ENCODE measurements at regions not wholly inside any gene's neighbourhood (a gene's known extent, or its start where the extent isn't known, plus 50 kb on each side); places are given as distances from the start of the nearest gene placed in this dataset.
"Not testable (repeated sequence)": the region's sequence is repeated elsewhere in the genome, so short reads cannot be mapped to it uniquely, and the experiment has no call there.

- POLR2A ChIA-PET: no interaction called here
- CTCF ChIA-PET: no interaction called here
- no peak for DNase-seq (ENCODE audit: extremely low spot score)
- TF ChIP-seq FOXA1 (IDR thresholded peaks at IDR 0.05) (no peak), SP1 (IDR thresholded peaks at IDR 0.05) (no peak), ELF4 (IDR thresholded peaks at IDR 0.05) (no peak), BHLHE40 (IDR thresholded peaks at IDR 0.05; ENCODE audit: borderline replicate concordance) (no peak), FOXM1 (IDR thresholded peaks at IDR 0.05; ENCODE audit: borderline replicate concordance) (no peak), FOXK2 (IDR thresholded peaks at IDR 0.05) (no peak), PKNOX1 (IDR thresholded peaks at IDR 0.05) (no peak), HDGF (IDR thresholded peaks at IDR 0.05; ENCODE audit: borderline replicate concordance) (no peak), SUZ12 (IDR thresholded peaks at IDR 0.05) (no peak), CTBP1 (IDR thresholded peaks at IDR 0.05; ENCODE audit: borderline replicate concordance) (no peak), ZNF384 (IDR thresholded peaks at IDR 0.05) (no peak), L3MBTL2 (conservative IDR thresholded peaks at IDR 0.05) (no peak), LEF1 (IDR thresholded peaks at IDR 0.05; ENCODE audit: borderline replicate concordance) (no peak), ARNT (IDR thresholded peaks at IDR 0.05) (no peak), NFRKB (IDR thresholded peaks at IDR 0.05) (no peak)
Observed at GRCh38 chr1:213621077-213621476, 366.7 kb upstream of the PROX1 start.

- no peak for DNase-seq (ENCODE audit: extremely low spot score)
- ChIA-PET POLR2A (no interaction called here), CTCF (no interaction called here)
- TF ChIP-seq SUZ12 (IDR thresholded peaks at IDR 0.05) (no peak), LEF1 (IDR thresholded peaks at IDR 0.05; ENCODE audit: borderline replicate concordance) (no peak), FOXA1 (IDR thresholded peaks at IDR 0.05) (no peak), PKNOX1 (IDR thresholded peaks at IDR 0.05) (no peak)
Observed at GRCh38 chr1:213622365-213623063, 365.3 kb upstream of the PROX1 start.

GRCh38 chr1:213623064-213623581, 364.6 kb upstream of the PROX1 start:
- TF ChIP-seq HDGF (IDR thresholded peaks at IDR 0.05; ENCODE audit: borderline replicate concordance) (no peak), ELF4 (IDR thresholded peaks at IDR 0.05) (no peak), LEF1 (IDR thresholded peaks at IDR 0.05; ENCODE audit: borderline replicate concordance) (no peak), ARNT (IDR thresholded peaks at IDR 0.05) (no peak), ZNF384 (IDR thresholded peaks at IDR 0.05) (no peak)
- no peak for DNase-seq (ENCODE audit: extremely low spot score)
- POLR2A ChIA-PET: no interaction called here
- CTCF ChIA-PET: no interaction called here

- ChIA-PET POLR2A (no interaction called here), CTCF (no interaction called here)
- TF ChIP-seq ARNT (IDR thresholded peaks at IDR 0.05) (no peak), FOXA1 (IDR thresholded peaks at IDR 0.05) (no peak), LEF1 (IDR thresholded peaks at IDR 0.05; ENCODE audit: borderline replicate concordance) (no peak), L3MBTL2 (conservative IDR thresholded peaks at IDR 0.05) (no peak), ELF4 (IDR thresholded peaks at IDR 0.05) (no peak)
- DNase-seq (ENCODE audit: extremely low spot score): no peak
Observed at GRCh38 chr1:213623862-213624261, 363.9 kb upstream of the PROX1 start.

GRCh38 chr1:213636778-213637177, 351.0 kb upstream of the PROX1 start:
- CTCF ChIA-PET; DNase-seq (ENCODE audit: extremely low spot score); POLR2A ChIA-PET: not testable (repeated sequence)

- DNase-seq (ENCODE audit: extremely low spot score): no peak
- ChIA-PET CTCF (no interaction called here), POLR2A (no interaction called here)
- TF ChIP-seq FOXK2 (IDR thresholded peaks at IDR 0.05) (no peak), FOXA1 (IDR thresholded peaks at IDR 0.05) (no peak), ARNT (IDR thresholded peaks at IDR 0.05) (no peak), PKNOX1 (IDR thresholded peaks at IDR 0.05) (no peak), SUZ12 (IDR thresholded peaks at IDR 0.05) (no peak), FOXM1 (IDR thresholded peaks at IDR 0.05; ENCODE audit: borderline replicate concordance) (no peak), TARDBP (IDR thresholded peaks at IDR 0.05) (no peak), ELF4 (IDR thresholded peaks at IDR 0.05) (no peak), CTBP1 (IDR thresholded peaks at IDR 0.05; ENCODE audit: borderline replicate concordance) (no peak), NFRKB (IDR thresholded peaks at IDR 0.05) (no peak), L3MBTL2 (conservative IDR thresholded peaks at IDR 0.05) (no peak), SP1 (IDR thresholded peaks at IDR 0.05) (no peak), LEF1 (IDR thresholded peaks at IDR 0.05; ENCODE audit: borderline replicate concordance) (no peak), ZNF384 (IDR thresholded peaks at IDR 0.05) (no peak), BHLHE40 (IDR thresholded peaks at IDR 0.05; ENCODE audit: borderline replicate concordance) (no peak), HDGF (IDR thresholded peaks at IDR 0.05; ENCODE audit: borderline replicate concordance) (no peak)
Observed at GRCh38 chr1:213641312-213641711, 346.5 kb upstream of the PROX1 start.

- no peak for DNase-seq (ENCODE audit: extremely low spot score)
- ChIA-PET CTCF (no interaction called here), POLR2A (no interaction called here)
- TF ChIP-seq FOXA1 (IDR thresholded peaks at IDR 0.05): no peak
- TF ChIP-seq CTBP1 (IDR thresholded peaks at IDR 0.05; ENCODE audit: borderline replicate concordance): no peak
- TF ChIP-seq PKNOX1 (IDR thresholded peaks at IDR 0.05): no peak
- no peak for TF ChIP-seq SUZ12 (IDR thresholded peaks at IDR 0.05)
- TF ChIP-seq TARDBP (IDR thresholded peaks at IDR 0.05): no peak
- TF ChIP-seq SP1 (IDR thresholded peaks at IDR 0.05): no peak
- no peak for TF ChIP-seq ARNT (IDR thresholded peaks at IDR 0.05)
Observed at GRCh38 chr1:213643360-213643759, 344.4 kb upstream of the PROX1 start.
